Muscle of leg (tissue), 3 donors: ENCODE measurements at regions not wholly inside any gene's neighbourhood (a gene's known extent, or its start where the extent isn't known, plus 50 kb on each side); places are given as distances from the start of the nearest gene placed in this dataset.

Experiments used
- DNase-seq: peaks from one replicate; pipeline ENCODE4 v3.0.0; 2013
- H3K27ac ChIP-seq: one replicate; pipeline ENCODE4 v1.5.1; 2013; ENCODE audit warnings: mild to moderate bottlenecking, low read length, control low read depth
- H3K27me3 ChIP-seq: one replicate; pipeline ENCODE4 v1.6.1; 2013; ENCODE audit warnings: low read length; ENCODE audit not compliant: control insufficient read depth, insufficient read depth
- H3K36me3 ChIP-seq: one replicate; pipeline ENCODE4 v1.6.1; 2013; ENCODE audit warnings: low read length; ENCODE audit not compliant: control insufficient read depth, insufficient read depth
- H3K4me1 ChIP-seq: one replicate; pipeline ENCODE4 v1.6.1; 2013; ENCODE audit warnings: low read length; ENCODE audit not compliant: control insufficient read depth, insufficient read depth
- H3K4me3 ChIP-seq: one replicate; pipeline ENCODE4 v1.5.1; 2013; ENCODE audit warnings: low read length, control low read depth
- H3K9me3 ChIP-seq: replicated peaks from 2 replicates; pipeline ENCODE4 v1.6.1; 2013; ENCODE audit warnings: low read depth, low read length; ENCODE audit not compliant: control insufficient read depth
- WGBS: methylation state at CpG from one replicate; pipeline ENCODE4 v1.1.5; 2013; ENCODE audit warnings: missing lambda C conversion rate; ENCODE audit not compliant: insufficient coverage; 5-methylcytosine and 5-hydroxymethylcytosine counted together

- WGBS, result 30% methylated on average over 6 of the region's 8 CpGs
- no peak overlapping the region for H3K27ac ChIP-seq
- H3K27me3 ChIP-seq, result no peaks in the 10 kb centered on the region
- no peaks in the 10 kb centered on the region for H3K9me3 ChIP-seq
- DNase-seq, result peak; percentile 88
- H3K4me1 ChIP-seq, result no peaks in the 10 kb centered on the region
- H3K36me3 ChIP-seq, result no peaks in the 10 kb centered on the region
- no peak overlapping the region for H3K4me3 ChIP-seq
These were observed 631.5 kb downstream of the RAB28 start for GRCh38 chr4:12852338-12853307.

DNA sequence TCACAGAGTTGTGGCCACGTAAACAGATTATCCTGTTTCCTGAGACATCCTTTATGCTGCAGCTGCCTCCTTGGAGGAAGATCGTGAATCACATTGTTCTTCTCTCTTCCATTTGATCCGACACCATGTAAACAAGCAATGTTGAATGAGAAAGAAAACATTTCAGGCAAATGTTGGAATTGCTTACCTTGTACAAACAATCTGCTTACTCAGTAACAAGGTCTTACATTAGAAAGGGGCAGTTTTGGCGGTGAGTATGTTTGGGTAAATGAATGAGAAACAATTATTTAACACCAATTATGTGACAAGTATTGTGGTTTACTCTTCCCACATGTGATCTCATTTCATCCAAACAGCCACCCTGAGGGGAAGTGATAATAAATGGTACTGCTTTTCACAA lies 637.8 kb downstream of the RAB28 start:
- Histone ChIP-seq H3K9me3 (no peaks in the 10 kb centered on the region), H3K36me3 (no peaks in the 10 kb centered on the region), H3K27me3 (peaks cover 2% of the 10 kb centered on the region), H3K27ac (no peak overlapping the region), H3K4me3 (no peak overlapping the region), H3K4me1 (no peaks in the 10 kb centered on the region)
- DNase-seq, result no peak
- WGBS, result no CpG with 5 or more reads among the region's 4 CpGs

GRCh38 chr4:12844141-12844540 lies 640.0 kb downstream of the RAB28 start:
- no peaks in the 10 kb centered on the region for H3K4me1 ChIP-seq
- H3K27ac ChIP-seq, result no peak overlapping the region
- H3K36me3 ChIP-seq, result no peaks in the 10 kb centered on the region
- no peaks in the 10 kb centered on the region for H3K9me3 ChIP-seq
- DNase-seq, result no peak
- H3K4me3 ChIP-seq, result no peak overlapping the region
- peaks cover 2% of the 10 kb centered on the region for H3K27me3 ChIP-seq
- WGBS, result no CpG with 5 or more reads among the region's 2 CpGs

- Histone ChIP-seq H3K4me1 (no peaks in the 10 kb centered on the region), H3K9me3 (no peaks in the 10 kb centered on the region), H3K27ac (no peak overlapping the region), H3K36me3 (no peaks in the 10 kb centered on the region), H3K27me3 (no peaks in the 10 kb centered on the region), H3K4me3 (no peak overlapping the region)
- no peak for DNase-seq
- WGBS, result no CpG with 5 or more reads among the region's 5 CpGs
These were observed 656.2 kb downstream of the RAB28 start for GRCh38 chr4:12827966-12828365.

- H3K36me3 ChIP-seq, result no peaks in the 10 kb centered on the region
- DNase-seq, result peak; percentile 4
These were observed 692.6 kb downstream of the RAB28 start for GRCh38 chr4:12791536-12791935.

DNA sequence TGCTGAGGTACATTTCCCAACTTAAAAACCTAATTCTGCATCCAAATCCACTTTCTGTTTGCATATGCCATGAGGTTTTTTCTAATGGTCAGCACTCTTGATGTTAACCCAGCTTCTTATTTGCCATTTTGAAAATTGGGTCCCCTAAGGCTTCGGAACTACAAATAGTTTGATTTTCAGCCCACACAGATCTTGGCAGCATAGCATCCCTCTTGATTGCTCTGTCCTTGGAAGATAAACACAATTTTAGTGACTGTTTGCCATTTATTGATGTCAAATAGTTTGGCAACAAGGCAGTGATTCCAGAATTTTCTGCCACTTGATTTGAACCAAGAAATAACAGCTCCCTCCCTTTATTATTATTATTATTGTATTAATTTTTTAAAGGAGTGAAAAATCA lies 696.9 kb downstream of the RAB28 start:
- Histone ChIP-seq H3K36me3 (no peaks in the 10 kb centered on the region), H3K9me3 (peaks cover 9% of the 10 kb centered on the region), H3K4me1 (no peaks in the 10 kb centered on the region), H3K27ac (no peak overlapping the region), H3K27me3 (no peaks in the 10 kb centered on the region), H3K4me3 (no peak overlapping the region)
- DNase-seq, result no peak
- WGBS, result no CpG with 5 or more reads among the region's 1 CpG

More at GRCh38 chr4:12791536-12791935, 692.6 kb downstream of the RAB28 start:
- whole genome bisulfite sequencing, result 23% methylated on average over 3 of the region's 4 CpGs
- Histone ChIP-seq H3K27me3 (no peaks in the 10 kb centered on the region), H3K27ac (no peak overlapping the region), H3K9me3 (peaks cover 9% of the 10 kb centered on the region), H3K4me1 (no peaks in the 10 kb centered on the region), H3K4me3 (no peak overlapping the region)

GRCh38 chr4:12778706-12779105 lies 705.4 kb downstream of the RAB28 start:
- WGBS, result no CpG with 5 or more reads among the region's 4 CpGs
- no peak overlapping the region for H3K27ac ChIP-seq

DNA sequence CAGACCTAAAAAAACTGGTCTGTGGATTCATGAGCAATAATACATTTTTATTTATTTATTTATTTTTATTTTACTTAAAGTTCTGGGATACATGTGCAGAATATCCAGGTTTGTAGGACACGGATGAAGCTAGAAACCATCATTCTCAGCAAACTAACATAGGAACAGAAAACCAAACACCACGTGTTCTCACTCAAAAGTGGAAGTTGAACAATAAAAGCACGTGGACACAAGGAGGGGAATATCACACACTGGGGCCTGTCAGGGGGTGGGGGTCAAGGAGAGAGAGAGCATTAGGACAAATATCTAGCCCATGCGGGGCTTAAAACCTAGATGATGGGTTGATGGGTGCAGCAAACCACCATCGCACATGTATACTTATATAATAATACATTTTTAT lies 705.9 kb downstream of the RAB28 start:
- DNase-seq, result no peak
- H3K4me1 ChIP-seq, result no peaks in the 10 kb centered on the region
- H3K27ac ChIP-seq, result no peak overlapping the region
- H3K27me3 ChIP-seq, result no peaks in the 10 kb centered on the region
- H3K9me3 ChIP-seq, result no peaks in the 10 kb centered on the region
- WGBS, result no CpG with 5 or more reads among the region's 5 CpGs
- no peaks in the 10 kb centered on the region for H3K36me3 ChIP-seq
- H3K4me3 ChIP-seq, result no peak overlapping the region

More at GRCh38 chr4:12778706-12779105, 705.4 kb downstream of the RAB28 start:
- no peak for DNase-seq
- H3K9me3 ChIP-seq, result no peaks in the 10 kb centered on the region
- no peaks in the 10 kb centered on the region for H3K4me1 ChIP-seq
- H3K4me3 ChIP-seq, result no peak overlapping the region
- H3K36me3 ChIP-seq, result no peaks in the 10 kb centered on the region
- H3K27me3 ChIP-seq, result no peaks in the 10 kb centered on the region

- no peaks in the 10 kb centered on the region for H3K9me3 ChIP-seq
- no peaks in the 10 kb centered on the region for H3K4me1 ChIP-seq
- no CpG with 5 or more reads among the region's 2 CpGs for WGBS
- peak; percentile 72 for DNase-seq
- no peak overlapping the region for H3K27ac ChIP-seq
- no peaks in the 10 kb centered on the region for H3K27me3 ChIP-seq
- H3K4me3 ChIP-seq, result no peak overlapping the region
- H3K36me3 ChIP-seq, result no peaks in the 10 kb centered on the region
These were observed 713.8 kb downstream of the RAB28 start for GRCh38 chr4:12770351-12770750.

- no peaks in the 10 kb centered on the region for H3K4me1 ChIP-seq
- DNase-seq, result no peak
- no peak overlapping the region for H3K4me3 ChIP-seq
- H3K36me3 ChIP-seq, result no peaks in the 10 kb centered on the region
- no CpG with 5 or more reads among the region's 4 CpGs for WGBS
- no peaks in the 10 kb centered on the region for H3K27me3 ChIP-seq
- no peak overlapping the region for H3K27ac ChIP-seq
- no peaks in the 10 kb centered on the region for H3K9me3 ChIP-seq
These were observed 722.4 kb downstream of the RAB28 start for GRCh38 chr4:12761694-12762093.
